Thyroid gland (tissue), 4 donors: ENCODE measurements at regions not wholly inside any gene's neighbourhood (a gene's known extent, or its start where the extent isn't known, plus 50 kb on each side); places are given as distances from the start of the nearest gene placed in this dataset.
"Not testable (repeated sequence)": the region's sequence is repeated elsewhere in the genome, so short reads cannot be mapped to it uniquely, and the experiment has no call there.

ENCODE experiments used
- POLR2A ChIP-seq, 2 donors: fragments of 450-650 bp; IDR thresholded peaks; one replicate each; pipeline ENCODE4 v1.6.1; 2017; ENCODE audit warnings: antibody characterized with exemption in 2 of 2, mild to moderate bottlenecking in 2 of 2, moderate library complexity in 1 of 2
- TF ChIP-seq, protein P1 (sequence below), 6 experiments: fragments of 200-600 bp in 3 of 6; fragments of 450-650 bp in 3 of 6; sonication (generic) in 3 of 6; IDR thresholded peaks; one replicate each; pipeline ENCODE4 v1.5.1; 2016 to 2019; ENCODE audit warnings: antibody characterized with exemption in 6 of 6, mild to moderate bottlenecking in 2 of 6, inconsistent platforms in 1 of 6, moderate library complexity in 1 of 6

DNA sequence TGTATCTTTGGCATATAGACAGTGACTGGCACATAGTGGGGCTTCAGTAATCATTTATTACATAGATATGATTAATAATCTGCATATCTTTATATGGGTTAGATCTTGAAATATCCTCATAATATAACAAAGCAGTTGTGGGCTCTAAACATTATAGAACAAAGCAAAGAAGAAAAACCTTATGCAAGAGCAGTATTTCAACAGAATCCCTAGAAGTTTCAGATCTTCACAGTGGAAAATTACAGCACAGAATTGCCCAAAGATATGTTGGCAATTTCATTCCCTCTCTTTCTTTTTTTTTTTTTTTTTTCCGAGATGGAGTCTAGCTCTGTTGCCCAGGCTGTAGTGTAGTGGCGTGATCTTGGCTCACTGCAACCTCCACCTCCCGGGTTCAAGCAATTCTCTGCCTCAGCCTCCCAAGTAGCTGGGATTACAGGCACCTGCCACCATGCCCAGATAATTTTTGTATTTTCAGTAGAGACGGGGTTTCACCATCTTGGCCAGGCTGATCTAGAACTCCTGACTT, 56.9 kb upstream of the PTPN12 start:
- TF ChIP-seq, protein P1, sequence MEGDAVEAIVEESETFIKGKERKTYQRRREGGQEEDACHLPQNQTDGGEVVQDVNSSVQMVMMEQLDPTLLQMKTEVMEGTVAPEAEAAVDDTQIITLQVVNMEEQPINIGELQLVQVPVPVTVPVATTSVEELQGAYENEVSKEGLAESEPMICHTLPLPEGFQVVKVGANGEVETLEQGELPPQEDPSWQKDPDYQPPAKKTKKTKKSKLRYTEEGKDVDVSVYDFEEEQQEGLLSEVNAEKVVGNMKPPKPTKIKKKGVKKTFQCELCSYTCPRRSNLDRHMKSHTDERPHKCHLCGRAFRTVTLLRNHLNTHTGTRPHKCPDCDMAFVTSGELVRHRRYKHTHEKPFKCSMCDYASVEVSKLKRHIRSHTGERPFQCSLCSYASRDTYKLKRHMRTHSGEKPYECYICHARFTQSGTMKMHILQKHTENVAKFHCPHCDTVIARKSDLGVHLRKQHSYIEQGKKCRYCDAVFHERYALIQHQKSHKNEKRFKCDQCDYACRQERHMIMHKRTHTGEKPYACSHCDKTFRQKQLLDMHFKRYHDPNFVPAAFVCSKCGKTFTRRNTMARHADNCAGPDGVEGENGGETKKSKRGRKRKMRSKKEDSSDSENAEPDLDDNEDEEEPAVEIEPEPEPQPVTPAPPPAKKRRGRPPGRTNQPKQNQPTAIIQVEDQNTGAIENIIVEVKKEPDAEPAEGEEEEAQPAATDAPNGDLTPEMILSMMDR (IDR thresholded peaks at IDR 0.05), result not testable (repeated sequence)
- TF ChIP-seq POLR2A (IDR thresholded peaks at IDR 0.05), result not testable (repeated sequence)
